ENCODE measurements at regions not wholly inside any gene's neighbourhood (a gene's known extent, or its start where the extent isn't known, plus 50 kb on each side); places are given as distances from the start of the nearest gene placed in this dataset.

GRCh38 chr5:173549644-173550043 is 66.8 kb downstream of the BOD1 start:
- H3K27me3 ChIP-seq, result no peaks in the 10 kb centered on the region
- H3K4me3 ChIP-seq, result no peak overlapping the region
- DNase-seq (ENCODE audit: low spot score), result no peak
- H3K9me3 ChIP-seq, result no peaks in the 10 kb centered on the region
- H3K36me3 ChIP-seq, result no peaks in the 10 kb centered on the region
- no peaks in the 10 kb centered on the region for H3K4me1 ChIP-seq
- H3K27ac ChIP-seq, result no peak overlapping the region
- TF ChIP-seq CTCF (IDR thresholded peaks at IDR 0.05), result no peak

- Histone ChIP-seq H3K4me3 (no peak overlapping the region), H3K9me3 (no peaks in the 10 kb centered on the region), H3K27me3 (no peaks in the 10 kb centered on the region), H3K4me1 (peaks cover 0 to 9% of the 10 kb centered on the region in 2 donors), H3K27ac (no peak overlapping the region), H3K36me3 (no peaks in the 10 kb centered on the region)
- no peak for DNase-seq (ENCODE audit: low spot score)
- TF ChIP-seq CTCF (IDR thresholded peaks at IDR 0.05), result no peak
These were observed 68.9 kb downstream of the BOD1 start for GRCh38 chr5:173547579-173547978.

- no peak overlapping the region for H3K4me3 ChIP-seq
- H3K4me1 ChIP-seq, result peaks cover 0 to 9% of the 10 kb centered on the region in 2 donors
- H3K27me3 ChIP-seq, result no peaks in the 10 kb centered on the region
- no peak overlapping the region for H3K27ac ChIP-seq
- DNase-seq (ENCODE audit: low spot score), result no peak
- H3K9me3 ChIP-seq, result no peaks in the 10 kb centered on the region
- H3K36me3 ChIP-seq, result no peaks in the 10 kb centered on the region
- TF ChIP-seq CTCF (IDR thresholded peaks at IDR 0.05), result no peak
These were observed 73.5 kb downstream of the BOD1 start for GRCh38 chr5:173542964-173543363.

- Histone ChIP-seq H3K27me3 (no peaks in the 10 kb centered on the region), H3K4me3 (no peak overlapping the region), H3K27ac (no peak overlapping the region), H3K4me1 (peaks cover 0 to 9% of the 10 kb centered on the region in 2 donors), H3K36me3 (no peaks in the 10 kb centered on the region), H3K9me3 (no peaks in the 10 kb centered on the region)
- no peak for DNase-seq (ENCODE audit: low spot score)
- TF ChIP-seq CTCF (IDR thresholded peaks at IDR 0.05), result no peak
These were observed 74.3 kb downstream of the BOD1 start for GRCh38 chr5:173542159-173542558.

- TF ChIP-seq CTCF (IDR thresholded peaks at IDR 0.05), result no peak
- H3K27me3 ChIP-seq, result no peaks in the 10 kb centered on the region
- no peak for DNase-seq (ENCODE audit: low spot score)
- H3K36me3 ChIP-seq, result no peaks in the 10 kb centered on the region
- H3K27ac ChIP-seq, result peak overlapping the region; percentile 52 to 82
- peaks cover 0 to 9% of the 10 kb centered on the region in 2 donors for H3K4me1 ChIP-seq
- no peak overlapping the region for H3K4me3 ChIP-seq
- H3K9me3 ChIP-seq, result no peaks in the 10 kb centered on the region
These were observed 77.8 kb downstream of the BOD1 start for GRCh38 chr5:173538654-173539053.

GRCh38 chr5:173538018-173538417 is 78.4 kb downstream of the BOD1 start:
- Histone ChIP-seq H3K27me3 (no peaks in the 10 kb centered on the region), H3K4me3 (no peak overlapping the region), H3K4me1 (peaks cover 0 to 4% of the 10 kb centered on the region in 2 donors), H3K9me3 (no peaks in the 10 kb centered on the region), H3K36me3 (no peaks in the 10 kb centered on the region), H3K27ac (peak overlapping the region; percentile 52 to 82)
- DNase-seq (ENCODE audit: low spot score), result no peak
- no peak for TF ChIP-seq CTCF (IDR thresholded peaks at IDR 0.05)
